ENCODE measurements at regions not wholly inside any gene's neighbourhood (a gene's known extent, or its start where the extent isn't known, plus 50 kb on each side); places are given as distances from the start of the nearest gene placed in this dataset.

DNA sequence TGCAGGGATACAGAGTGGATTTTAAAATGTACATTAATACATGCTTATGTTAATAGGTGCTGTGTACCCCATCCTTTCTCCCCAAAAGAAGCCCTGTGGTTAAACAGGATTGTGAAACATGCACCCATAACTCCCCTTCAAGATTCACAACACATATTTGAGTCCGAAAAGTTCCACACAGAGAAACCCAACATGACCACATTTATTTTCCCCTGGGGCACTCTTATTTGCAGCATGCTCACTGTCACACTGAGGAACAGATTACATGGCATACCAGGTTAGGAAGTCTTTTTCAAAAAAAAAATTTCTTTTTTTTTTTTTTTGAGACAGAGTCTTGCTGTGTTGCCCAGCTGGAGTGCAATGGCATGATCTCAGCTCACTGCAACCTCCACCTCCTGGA, 67.7 kb upstream of the COL5A2 start:
- TF ChIP-seq, protein P1, sequence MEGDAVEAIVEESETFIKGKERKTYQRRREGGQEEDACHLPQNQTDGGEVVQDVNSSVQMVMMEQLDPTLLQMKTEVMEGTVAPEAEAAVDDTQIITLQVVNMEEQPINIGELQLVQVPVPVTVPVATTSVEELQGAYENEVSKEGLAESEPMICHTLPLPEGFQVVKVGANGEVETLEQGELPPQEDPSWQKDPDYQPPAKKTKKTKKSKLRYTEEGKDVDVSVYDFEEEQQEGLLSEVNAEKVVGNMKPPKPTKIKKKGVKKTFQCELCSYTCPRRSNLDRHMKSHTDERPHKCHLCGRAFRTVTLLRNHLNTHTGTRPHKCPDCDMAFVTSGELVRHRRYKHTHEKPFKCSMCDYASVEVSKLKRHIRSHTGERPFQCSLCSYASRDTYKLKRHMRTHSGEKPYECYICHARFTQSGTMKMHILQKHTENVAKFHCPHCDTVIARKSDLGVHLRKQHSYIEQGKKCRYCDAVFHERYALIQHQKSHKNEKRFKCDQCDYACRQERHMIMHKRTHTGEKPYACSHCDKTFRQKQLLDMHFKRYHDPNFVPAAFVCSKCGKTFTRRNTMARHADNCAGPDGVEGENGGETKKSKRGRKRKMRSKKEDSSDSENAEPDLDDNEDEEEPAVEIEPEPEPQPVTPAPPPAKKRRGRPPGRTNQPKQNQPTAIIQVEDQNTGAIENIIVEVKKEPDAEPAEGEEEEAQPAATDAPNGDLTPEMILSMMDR (IDR thresholded peaks at IDR 0.05; ENCODE audit: low read depth, low read length, missing control alignments) = no peak
- H3K4me3 ChIP-seq (replicated peaks; ENCODE audit: low read depth, low read length) = no peak overlapping the region
- no peak for DNase-seq (ENCODE audit: extremely low read depth, low read depth)

DNA sequence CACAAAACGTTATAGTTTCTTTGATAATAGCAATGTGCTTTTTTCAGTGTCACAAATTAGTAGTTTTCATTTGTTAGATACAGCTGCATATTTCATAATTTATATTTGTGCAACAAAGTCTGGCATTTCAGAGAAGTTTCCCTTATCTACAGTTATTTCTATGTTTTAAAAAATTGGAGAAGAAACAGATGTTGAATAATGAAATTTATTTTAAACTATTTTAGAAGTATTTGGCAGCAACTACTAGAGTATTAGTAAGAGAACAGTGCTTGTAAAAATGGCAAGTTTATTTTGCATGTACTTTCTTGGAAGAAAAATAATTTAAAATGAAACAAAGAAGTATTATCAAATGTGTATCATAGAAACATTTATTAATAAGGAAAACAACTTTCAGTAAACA, 68.6 kb upstream of the COL5A2 start:
- no peak for DNase-seq (ENCODE audit: extremely low read depth, low read depth)
- no peak overlapping the region for H3K4me3 ChIP-seq (replicated peaks; ENCODE audit: low read depth, low read length)
- TF ChIP-seq, protein P1 (IDR thresholded peaks at IDR 0.05; ENCODE audit: low read depth, low read length, missing control alignments) = no peak

DNA sequence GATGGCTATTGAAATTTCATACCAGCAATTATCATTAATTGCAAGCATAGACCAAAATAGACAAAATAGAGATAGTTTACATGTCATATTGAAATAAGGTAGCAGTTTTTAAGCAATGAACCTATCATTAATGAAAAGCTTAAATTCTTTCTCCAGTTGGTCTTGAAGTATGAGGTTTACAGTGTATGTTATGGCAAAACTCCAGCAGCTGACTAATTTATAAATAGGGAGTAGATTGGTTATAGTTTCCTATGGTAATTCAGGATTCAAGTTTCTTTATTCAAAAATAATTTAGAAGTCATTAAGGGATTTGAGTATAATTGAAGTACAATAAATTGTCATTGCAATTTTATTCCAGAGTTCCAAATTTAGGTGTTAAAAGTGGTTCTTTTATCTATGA, 69.6 kb upstream of the COL5A2 start:
- no peak overlapping the region for H3K4me3 ChIP-seq (replicated peaks; ENCODE audit: low read depth, low read length)
- DNase-seq (ENCODE audit: extremely low read depth, low read depth) = no peak

DNA sequence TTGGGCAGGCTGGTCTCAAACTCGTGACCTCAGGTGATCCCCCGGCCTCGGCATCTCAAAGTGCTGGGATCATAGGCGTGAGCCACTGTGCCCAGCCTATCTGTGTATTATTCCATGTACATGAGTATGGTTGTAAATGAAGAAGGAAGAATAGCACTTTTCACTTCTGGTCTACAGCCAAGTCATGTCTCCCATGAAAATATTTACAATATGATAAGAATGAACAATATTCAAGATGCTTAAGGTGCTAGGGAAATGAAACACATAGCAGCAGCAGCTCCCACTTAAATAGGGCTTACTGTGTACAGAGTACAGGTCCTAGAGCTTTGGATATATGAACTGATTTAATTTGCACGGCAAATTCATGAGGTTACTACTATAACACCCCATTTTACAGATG, 70.3 kb upstream of the COL5A2 start:
- DNase-seq (ENCODE audit: extremely low read depth, low read depth) = no peak
- no peak overlapping the region for H3K4me3 ChIP-seq (replicated peaks; ENCODE audit: low read depth, low read length)
- TF ChIP-seq, protein P1 (IDR thresholded peaks at IDR 0.05; ENCODE audit: low read depth, low read length, missing control alignments) = no peak

More for the DNA sequence above, 69.6 kb upstream of the COL5A2 start:
- TF ChIP-seq, protein P1 (IDR thresholded peaks at IDR 0.05; ENCODE audit: low read depth, low read length, missing control alignments) = no peak

DNA sequence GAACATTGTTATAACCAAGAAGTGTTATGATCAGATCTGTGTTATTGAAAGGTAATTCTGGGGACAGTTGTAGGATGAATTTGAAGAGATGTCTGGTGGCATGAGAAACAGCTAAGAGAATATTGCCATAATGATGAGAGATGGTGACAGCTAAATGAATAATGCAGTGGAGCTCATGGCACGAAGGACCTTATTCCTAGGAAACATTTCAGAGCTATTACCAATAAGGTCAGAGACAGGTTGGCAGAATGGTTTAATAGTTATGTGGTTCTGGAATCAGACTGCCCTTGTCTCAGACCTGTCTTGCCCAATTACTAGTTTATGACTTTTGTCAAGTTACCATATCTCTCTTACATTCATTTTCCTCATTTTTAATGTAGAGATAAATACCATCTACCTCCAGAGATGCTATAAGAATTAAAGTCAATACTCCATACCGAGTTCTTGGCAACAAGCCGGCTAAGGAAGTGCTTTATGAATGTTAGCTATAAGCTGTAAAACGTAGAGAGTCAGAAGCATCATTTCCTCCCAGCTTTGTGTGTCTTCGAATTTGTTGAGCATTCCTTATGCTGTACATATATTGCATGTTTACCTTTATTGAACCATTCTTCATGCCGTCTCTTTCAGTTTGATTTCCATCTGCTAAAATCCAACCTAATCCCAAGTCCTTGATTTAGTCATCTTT, 73.6 kb upstream of the COL5A2 start:
- H3K4me3 ChIP-seq (replicated peaks; ENCODE audit: low read depth, low read length) = no peak overlapping the region
- TF ChIP-seq, protein P1 (IDR thresholded peaks at IDR 0.05; ENCODE audit: low read depth, low read length, missing control alignments) = no peak
- no peak for DNase-seq (ENCODE audit: extremely low read depth, low read depth)

DNA sequence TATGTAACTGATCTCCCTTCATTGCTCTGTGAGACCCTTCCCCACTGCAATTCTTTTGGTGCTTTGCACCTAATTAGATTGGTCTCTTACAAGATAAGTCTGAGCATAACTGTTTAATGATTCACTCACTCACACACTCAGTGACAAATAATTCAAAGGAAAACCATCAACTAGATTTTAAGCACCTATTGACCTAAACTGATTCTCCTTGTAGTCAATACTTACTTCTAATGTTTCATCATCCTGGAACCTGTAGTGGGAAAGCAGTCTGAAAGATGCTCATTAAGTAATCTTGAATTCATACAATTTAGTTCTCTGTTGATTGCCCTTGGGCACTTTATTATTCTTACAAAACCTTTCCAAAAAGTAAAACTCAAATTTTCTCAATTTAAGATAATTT, 74.3 kb upstream of the COL5A2 start:
- H3K4me3 ChIP-seq (replicated peaks; ENCODE audit: low read depth, low read length) = no peak overlapping the region
- DNase-seq (ENCODE audit: extremely low read depth, low read depth) = no peak
- TF ChIP-seq, protein P1 (IDR thresholded peaks at IDR 0.05; ENCODE audit: low read depth, low read length, missing control alignments) = no peak
